HCT116 (cell line): ENCODE measurements at regions not wholly inside any gene's neighbourhood (a gene's known extent, or its start where the extent isn't known, plus 50 kb on each side); places are given as distances from the start of the nearest gene placed in this dataset.

Source experiments
- CEBPB ChIP-seq: IDR thresholded peaks from 2 replicates; pipeline ENCODE4 v1.6.1; 2012; ENCODE audit warnings: low read depth
- CTCF ChIP-seq, 3 experiments: fragments of 200-600 bp in 1 of 3; sonication (generic) in 1 of 3; IDR thresholded peaks in 2 of 3; conservative IDR thresholded peaks in 1 of 3; 2 replicates each; pipeline ENCODE4 v1.5.1; 2012 to 2017; ENCODE audit warnings: low read depth in 2 of 3, low read length in 2 of 3, antibody characterized with exemption in 1 of 3, borderline replicate concordance in 1 of 3, control low read depth in 1 of 3, mild to moderate bottlenecking in 1 of 3, mixed read lengths in 1 of 3, mixed run types in 1 of 3, moderate library complexity in 1 of 3; ENCODE audit not compliant: insufficient read depth in 1 of 3
- EGR1 ChIP-seq: IDR thresholded peaks from 2 replicates; pipeline ENCODE4 v1.6.1; 2012; ENCODE audit warnings: low read depth
- EZH2 ChIP-seq: fragments of 200-600 bp; sonication (generic); IDR thresholded peaks from 2 replicates; pipeline ENCODE4 v1.6.1; 2017; ENCODE audit warnings: antibody characterized with exemption, mixed run types
- POLR2A ChIP-seq: IDR thresholded peaks from 2 replicates; pipeline ENCODE4 v1.7.0; 2011; ENCODE audit warnings: borderline replicate concordance; ENCODE audit not compliant: insufficient read depth, insufficient read length; ENCODE audit errors: extremely low read depth
- REST ChIP-seq: IDR thresholded peaks from 2 replicates; pipeline ENCODE4 v1.6.1; 2012; ENCODE audit warnings: low read depth
- ZBTB33 ChIP-seq: IDR thresholded peaks from 2 replicates; pipeline ENCODE4 v1.6.1; 2011; ENCODE audit warnings: mild to moderate bottlenecking, low read length, moderate library complexity; ENCODE audit not compliant: insufficient replicate concordance; ENCODE audit errors: extremely low read depth

- TF ChIP-seq CTCF (IDR thresholded peaks at IDR 0.05 in 2 of 3, conservative IDR thresholded peaks at IDR 0.05 in 1 of 3; ENCODE audit: borderline replicate concordance in 1 of 3, insufficient read depth in 1 of 3, low read depth in 2 of 3, low read length in 2 of 3) (no peak), POLR2A (no peak), ZBTB33 (no peak), CEBPB (no peak), EZH2 (no peak), REST (no peak), EGR1 (no peak)
Observed at GRCh38 chr6:62923728-62924127, 287.5 kb upstream of the FKBP1C start.
